Keratinocyte (primary cell): ENCODE measurements at regions not wholly inside any gene's neighbourhood (a gene's known extent, or its start where the extent isn't known, plus 50 kb on each side); places are given as distances from the start of the nearest gene placed in this dataset.

Source experiments
- DNase-seq: peaks from one replicate; pipeline ENCODE4 v3.0.0-alpha.2; 2011; ENCODE audit warnings: low read depth, missing footprints, low spot score
- FAIRE-seq: peaks from 2 replicates; lab custom pipeline; 2011; peaks lifted over from hg19 to GRCh38; lab: Jason Lieb, UNC
- H2AFZ ChIP-seq: 2 replicates; pipeline ENCODE4 v1.6.0; 2012; ENCODE audit warnings: low read length, control low read depth, inconsistent platforms; ENCODE audit not compliant: control insufficient read depth
- H3K27ac ChIP-seq: 2 replicates; pipeline ENCODE4 v1.5.1; 2011; ENCODE audit warnings: low read length; ENCODE audit not compliant: control insufficient read depth, insufficient read depth
- H3K27me3 ChIP-seq: 3 replicates; pipeline ENCODE4 v1.6.0; 2011; ENCODE audit warnings: low read length; ENCODE audit not compliant: control insufficient read depth, insufficient read depth; ENCODE audit errors: extremely low read depth
- H3K36me3 ChIP-seq, 2 experiments: 2 replicates in 1 of 2; 3 replicates in 1 of 2; pipeline ENCODE4 v1.5.1; 2011; ENCODE audit warnings: low read length in 2 of 2, mild to moderate bottlenecking in 1 of 2; ENCODE audit not compliant: control insufficient read depth in 2 of 2, insufficient read depth in 2 of 2; ENCODE audit errors: extremely low read depth in 1 of 2
- H3K4me1 ChIP-seq: 3 replicates; pipeline ENCODE4 v1.5.1; 2011; ENCODE audit warnings: low read length; ENCODE audit not compliant: control insufficient read depth, insufficient read depth; ENCODE audit errors: extremely low read depth
- H3K4me2 ChIP-seq: 3 replicates; pipeline ENCODE4 v1.6.0; 2011; ENCODE audit warnings: low read depth, low read length; ENCODE audit not compliant: control insufficient read depth, insufficient read depth; ENCODE audit errors: extremely low read depth
- H3K4me3 ChIP-seq, 3 experiments: fragments of 200-600 bp in 1 of 3; sonication (generic) in 1 of 3; 2 replicates in 2 of 3; 3 replicates in 1 of 3; pipeline ENCODE4 v1.5.1; 2011 to 2016; ENCODE audit warnings: low read length in 3 of 3, mild to moderate bottlenecking in 3 of 3, control low read depth in 2 of 3, inconsistent platforms in 1 of 3, low read depth in 1 of 3, mixed read lengths in 1 of 3, mixed run types in 1 of 3, moderate library complexity in 1 of 3; ENCODE audit not compliant: control insufficient read depth in 2 of 3, insufficient read depth in 2 of 3; ENCODE audit errors: extremely low read depth in 1 of 3
- H3K79me2 ChIP-seq: 2 replicates; pipeline ENCODE4 v1.6.0; 2012; ENCODE audit warnings: low read length; ENCODE audit not compliant: control insufficient read depth, insufficient read depth
- H3K9ac ChIP-seq: 3 replicates; pipeline ENCODE4 v1.6.0; 2011; ENCODE audit warnings: low read length; ENCODE audit not compliant: control insufficient read depth, insufficient read depth; ENCODE audit errors: extremely low read depth
- H3K9me1 ChIP-seq: 3 replicates; pipeline ENCODE4 v1.6.0; 2011; ENCODE audit warnings: low read length; ENCODE audit not compliant: control insufficient read depth, insufficient read depth; ENCODE audit errors: extremely low read depth
- H3K9me3 ChIP-seq: 2 replicates; pipeline ENCODE4 v1.5.1; 2012; ENCODE audit warnings: low read depth, low read length; ENCODE audit not compliant: control insufficient read depth
- H4K20me1 ChIP-seq: 3 replicates; pipeline ENCODE4 v1.6.0; 2011; ENCODE audit warnings: low read length; ENCODE audit not compliant: control insufficient read depth, insufficient read depth; ENCODE audit errors: extremely low read depth
- CTCF ChIP-seq, 3 experiments: IDR thresholded peaks in 1 of 3; conservative IDR thresholded peaks in 1 of 3; optimal IDR thresholded peaks in 1 of 3; 2 replicates in 2 of 3; 3 replicates in 1 of 3; pipeline versions ENCODE3 to v1.5.1; 2011; ENCODE audit warnings: low read length in 3 of 3, mild to moderate bottlenecking in 3 of 3, moderate library complexity in 2 of 3, control low read depth in 1 of 3, inconsistent platforms in 1 of 3; ENCODE audit not compliant: insufficient read depth in 2 of 3; ENCODE audit errors: extremely low read depth in 1 of 3
- EZH2 ChIP-seq: IDR thresholded peaks from one replicate; pipeline ENCODE4 v1.6.1; 2012; ENCODE audit warnings: inconsistent platforms, mild to moderate bottlenecking, low read length, moderate library complexity
- dilution Hi-C: fragments of 300-500 bp; cut with MboI; formaldehyde crosslinking; loops from one replicate; pipeline ENCODE4 v1.7.0; 2020; ENCODE audit warnings: low sequenced_read_pairs; ENCODE audit not compliant: extremely low pct_ligation_motif_present

- no peaks in the 10 kb centered on the region for H3K27me3 ChIP-seq
- FAIRE-seq = no peak
- H2AFZ ChIP-seq = no peak overlapping the region
Observed at GRCh38 chr17:31673076-31673475, 186.0 kb downstream of the COPRS start.

GRCh38 chr17:31672161-31672819 is 186.8 kb downstream of the COPRS start:
- Histone ChIP-seq H3K4me2 (no peak overlapping the region), H3K4me1 (peaks cover 22% of the 10 kb centered on the region), H3K4me3 (no peak overlapping the region), H3K27me3 (no peaks in the 10 kb centered on the region), H4K20me1 (no peaks in the 10 kb centered on the region), H3K36me3 (no peaks in the 10 kb centered on the region), H3K27ac (no peak overlapping the region), H3K9ac (no peak overlapping the region), H3K79me2 (no peaks in the 10 kb centered on the region), H2AFZ (no peak overlapping the region), H3K9me1 (no peaks in the 10 kb centered on the region), H3K9me3 (no peaks in the 10 kb centered on the region)
- DNase-seq (no peak), FAIRE-seq (no peak)
- dilution Hi-C loops = no loop called here
- TF ChIP-seq EZH2 (no peak), CTCF (optimal IDR thresholded peaks at IDR 0.05 in 1 of 3, IDR thresholded peaks at IDR 0.05 in 1 of 3, conservative IDR thresholded peaks at IDR 0.05 in 1 of 3; ENCODE audit: extremely low read depth in 1 of 3, insufficient read depth in 2 of 3, low read length in 3 of 3) (no peak)

More at GRCh38 chr17:31673076-31673475, 186.0 kb downstream of the COPRS start:
- H3K4me2 ChIP-seq = no peak overlapping the region
- no peak overlapping the region for H3K9ac ChIP-seq
- DNase-seq = no peak
- H3K9me1 ChIP-seq = no peaks in the 10 kb centered on the region
- no peaks in the 10 kb centered on the region for H3K9me3 ChIP-seq
- H3K36me3 ChIP-seq = no peaks in the 10 kb centered on the region
- H3K4me3 ChIP-seq = no peak overlapping the region
- dilution Hi-C loops = no loop called here
- TF ChIP-seq CTCF (optimal IDR thresholded peaks at IDR 0.05 in 1 of 3, IDR thresholded peaks at IDR 0.05 in 1 of 3, conservative IDR thresholded peaks at IDR 0.05 in 1 of 3; ENCODE audit: extremely low read depth in 1 of 3, insufficient read depth in 2 of 3, low read length in 3 of 3) (no peak), EZH2 (no peak)
- H3K79me2 ChIP-seq = no peaks in the 10 kb centered on the region
- peaks cover 22% of the 10 kb centered on the region for H3K4me1 ChIP-seq
- no peaks in the 10 kb centered on the region for H4K20me1 ChIP-seq
- no peak overlapping the region for H3K27ac ChIP-seq
